Heart left ventricle (tissue), 13 donors: ENCODE measurements at regions not wholly inside any gene's neighbourhood (a gene's known extent, or its start where the extent isn't known, plus 50 kb on each side); places are given as distances from the start of the nearest gene placed in this dataset.

ENCODE experiments used
- CTCF ChIP-seq, 12 donors: fragments of 200-600 bp; sonication (generic) in 4 of 12; IDR thresholded peaks; one replicate each; pipeline versions ENCODE4 v1.5.0 to v1.8.0; 2018 to 2022; ENCODE audit warnings: antibody characterized with exemption in 12 of 12, mild to moderate bottlenecking in 5 of 12
- POLR2A ChIP-seq, 2 donors: fragments of 450-650 bp; IDR thresholded peaks; one replicate each; pipeline ENCODE4 v1.6.1; 2017; ENCODE audit warnings: antibody characterized with exemption in 2 of 2, mild to moderate bottlenecking in 2 of 2, moderate library complexity in 2 of 2
- donor health status: ischemic (EF 13 %, LVEDD 7.1; RV severe dilation, severe dysfunction).
- donor health status: DM: no; HTN: yes; CAD: no.
- donor health status: DM: no; HTN: no; CAD: no.
- donor health status: ischemic (EF 25% LVEDD 6.9; RV normal size, moderate dysfunction).
- donor health status: ischemic (EF 25% LVEDD 5.7; RV mildly dilated, moderate dysfunction).
- donor health status: ischemic (EF 35%, LVEDD 5.7; RV mildly dilated, moderate dysfunction).
- donor health status: nonischemic (EF 11% LVEDD 7.7; RV severe dilation, severe dysfunction).
- donor health status: DM: yes; HTN: yes; CAD: no.
- donor health status: PGD.
- donor health status: ischemic (EF 29% LVEDD 5.4; RV normal size, mild dysfunction).
- donor health status: nonischemic (EF 23%, LVEDD 6.1; RV moderate dilation, normal function).

- TF ChIP-seq CTCF (IDR thresholded peaks at IDR 0.05): no peak
- no peak for TF ChIP-seq POLR2A (IDR thresholded peaks at IDR 0.05)
These were observed 178.5 kb upstream of the GOT2 start for GRCh38 chr16:58912571-58912970.
